Gastroesophageal sphincter (tissue), 3 donors: ENCODE measurements at regions not wholly inside any gene's neighbourhood (a gene's known extent, or its start where the extent isn't known, plus 50 kb on each side); places are given as distances from the start of the nearest gene placed in this dataset.

Experiments used
- EP300 ChIP-seq: sonication (generic); formaldehyde crosslinking; IDR thresholded peaks from one replicate; pipeline ENCODE4 v1.6.1; 2017; ENCODE audit warnings: antibody characterized with exemption, mild to moderate bottlenecking
- POLR2A ChIP-seq, 2 donors: fragments of 450-650 bp; IDR thresholded peaks; one replicate each; pipeline ENCODE4 v1.6.1; 2017; ENCODE audit warnings: antibody characterized with exemption in 2 of 2, mild to moderate bottlenecking in 2 of 2, moderate library complexity in 1 of 2
- POLR2AphosphoS5 ChIP-seq: sonication (generic); formaldehyde crosslinking; IDR thresholded peaks from one replicate; pipeline ENCODE4 v1.6.1; 2017; ENCODE audit warnings: antibody characterized with exemption
- TF ChIP-seq, protein P1 (sequence below), 4 experiments: fragments of 200-600 bp in 2 of 4; fragments of 450-650 bp in 2 of 4; sonication (generic) in 1 of 4; IDR thresholded peaks; one replicate each; pipeline ENCODE4 v1.5.1; 2017 to 2019; ENCODE audit warnings: antibody characterized with exemption in 4 of 4, mild to moderate bottlenecking in 2 of 4, moderate library complexity in 2 of 4

DNA sequence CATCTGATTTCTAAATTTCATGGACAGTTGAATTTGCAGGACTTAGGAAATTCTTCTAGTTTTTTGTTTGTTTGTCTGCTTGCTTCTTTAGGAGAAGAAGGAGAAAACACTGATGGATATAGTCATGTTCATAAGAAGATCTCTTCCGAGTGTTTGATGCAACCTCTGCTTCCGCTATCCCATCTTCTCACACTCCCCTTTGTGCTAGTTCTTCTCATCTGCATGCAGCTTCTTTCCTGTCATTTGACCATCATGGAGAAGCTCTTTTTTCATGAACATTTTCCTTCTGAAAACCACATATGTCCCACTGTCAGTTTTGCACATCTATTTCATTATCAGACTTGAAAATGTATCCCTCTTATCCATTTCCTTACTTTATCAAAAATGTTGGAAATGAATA is 346.9 kb upstream of the PRKCQ start:
- TF ChIP-seq, protein P1, sequence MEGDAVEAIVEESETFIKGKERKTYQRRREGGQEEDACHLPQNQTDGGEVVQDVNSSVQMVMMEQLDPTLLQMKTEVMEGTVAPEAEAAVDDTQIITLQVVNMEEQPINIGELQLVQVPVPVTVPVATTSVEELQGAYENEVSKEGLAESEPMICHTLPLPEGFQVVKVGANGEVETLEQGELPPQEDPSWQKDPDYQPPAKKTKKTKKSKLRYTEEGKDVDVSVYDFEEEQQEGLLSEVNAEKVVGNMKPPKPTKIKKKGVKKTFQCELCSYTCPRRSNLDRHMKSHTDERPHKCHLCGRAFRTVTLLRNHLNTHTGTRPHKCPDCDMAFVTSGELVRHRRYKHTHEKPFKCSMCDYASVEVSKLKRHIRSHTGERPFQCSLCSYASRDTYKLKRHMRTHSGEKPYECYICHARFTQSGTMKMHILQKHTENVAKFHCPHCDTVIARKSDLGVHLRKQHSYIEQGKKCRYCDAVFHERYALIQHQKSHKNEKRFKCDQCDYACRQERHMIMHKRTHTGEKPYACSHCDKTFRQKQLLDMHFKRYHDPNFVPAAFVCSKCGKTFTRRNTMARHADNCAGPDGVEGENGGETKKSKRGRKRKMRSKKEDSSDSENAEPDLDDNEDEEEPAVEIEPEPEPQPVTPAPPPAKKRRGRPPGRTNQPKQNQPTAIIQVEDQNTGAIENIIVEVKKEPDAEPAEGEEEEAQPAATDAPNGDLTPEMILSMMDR (IDR thresholded peaks at IDR 0.05) = no peak
- TF ChIP-seq POLR2AphosphoS5 (no peak), POLR2A (IDR thresholded peaks at IDR 0.05) (no peak), EP300 (no peak)
